WTC11 (cell line): ENCODE measurements at regions not wholly inside any gene's neighbourhood (a gene's known extent, or its start where the extent isn't known, plus 50 kb on each side); places are given as distances from the start of the nearest gene placed in this dataset.

Experiments used
- ATAC-seq: fragments of 200-7000 bp; cut with Tn5 transposase; 2 replicates; pipeline ENCODE4 v1.10.0; 2021; ENCODE audit warnings: mild to moderate bottlenecking, moderate library complexity
- CTCF ChIA-PET: fragments of 300-600 bp; sonication (Branson Sonifier 250); formaldehyde crosslinking; loops from one replicate; lab custom pipeline; 2021; ENCODE audit warnings: antibody characterized with exemption; lab: Charles Lee
- POLR2A ChIA-PET: fragments of 350-600 bp; sonication (Branson Sonifier 250); formaldehyde crosslinking; loops from one replicate; lab custom pipeline; 2021; ENCODE audit warnings: antibody characterized with exemption; lab: Charles Lee
- DNase-seq: peaks from one replicate; pipeline ENCODE4 v3.0.0; 2021; ENCODE audit warnings: low spot score
- H3K27ac Mint-ChIP-seq: 2 replicates; pipeline ENCODE4 v1.8.0; 2021; ENCODE audit warnings: mixed read lengths
- H3K27me3 Mint-ChIP-seq: 2 replicates; pipeline ENCODE4 v1.8.0; 2021; ENCODE audit warnings: low read depth, mild to moderate bottlenecking, moderate library complexity, mixed read lengths
- H3K36me3 Mint-ChIP-seq: 2 replicates; pipeline ENCODE4 v1.8.0; 2021; ENCODE audit warnings: mixed read lengths
- H3K4me1 Mint-ChIP-seq: 2 replicates; pipeline ENCODE4 v1.8.0; 2022; ENCODE audit warnings: mixed read lengths
- H3K4me3 Mint-ChIP-seq: 2 replicates; pipeline ENCODE4 v1.8.0; 2021; ENCODE audit warnings: mild to moderate bottlenecking, moderate library complexity, mixed read lengths
- H3K9me3 Mint-ChIP-seq: 2 replicates; pipeline ENCODE4 v1.8.0; 2021; ENCODE audit warnings: mixed read lengths
- CBFB ChIP-seq: sonication (generic); formaldehyde crosslinking; IDR thresholded peaks from 2 replicates; pipeline ENCODE4 v1.8.1; 2022; ENCODE audit warnings: mild to moderate bottlenecking, low read depth, missing genetic modification reagents
- ESRRA ChIP-seq: sonication (generic); formaldehyde crosslinking; IDR thresholded peaks from 2 replicates; pipeline ENCODE4 v1.8.1; 2022; ENCODE audit warnings: mild to moderate bottlenecking, missing genetic modification reagents, borderline replicate concordance
- TCF7 ChIP-seq: sonication (generic); formaldehyde crosslinking; IDR thresholded peaks from 2 replicates; pipeline ENCODE4 v1.8.0; 2022; ENCODE audit warnings: mild to moderate bottlenecking, low read depth, missing genetic modification reagents, moderate library complexity
- TEAD4 ChIP-seq: sonication (generic); formaldehyde crosslinking; IDR thresholded peaks from 2 replicates; pipeline ENCODE4 v1.8.0; 2022; ENCODE audit warnings: mild to moderate bottlenecking, missing genetic modification reagents
- ZNF232 ChIP-seq: sonication (generic); formaldehyde crosslinking; IDR thresholded peaks from 2 replicates; pipeline ENCODE4 v1.8.0; 2022; ENCODE audit warnings: mild to moderate bottlenecking, missing genetic modification reagents
- ZNF263 ChIP-seq: sonication (generic); formaldehyde crosslinking; IDR thresholded peaks from 2 replicates; pipeline ENCODE4 v1.8.1; 2022; ENCODE audit warnings: low read depth, mild to moderate bottlenecking, moderate library complexity, missing genetic modification reagents
- ZNF317 ChIP-seq: sonication (generic); formaldehyde crosslinking; IDR thresholded peaks from 2 replicates; pipeline ENCODE4 v1.8.1; 2023; ENCODE audit warnings: low read depth, mild to moderate bottlenecking, moderate library complexity, missing genetic modification reagents, borderline replicate concordance
- ZNF396 ChIP-seq: fragments of 250-450 bp; sonication (Bioruptor Pico); IDR thresholded peaks from 2 replicates; pipeline ENCODE4 v1.8.0; 2021; ENCODE audit warnings: mild to moderate bottlenecking, moderate library complexity, borderline replicate concordance
- ZNF423 ChIP-seq: fragments of 250-450 bp; sonication (Bioruptor Pico); IDR thresholded peaks from 2 replicates; pipeline ENCODE4 v2.1.2; 2022; ENCODE audit warnings: mild to moderate bottlenecking, moderate library complexity
- TF ChIP-seq, protein P1 (sequence below): sonication (generic); formaldehyde crosslinking; IDR thresholded peaks from 2 replicates; pipeline ENCODE4 v1.8.1; 2023; ENCODE audit warnings: mild to moderate bottlenecking, missing genetic modification reagents, moderate library complexity
- TF ChIP-seq, protein P2 (sequence below): fragments of 250-450 bp; sonication (Bioruptor Pico); IDR thresholded peaks from 2 replicates; pipeline ENCODE4 v1.9.0; 2021; ENCODE audit warnings: mild to moderate bottlenecking
- TF ChIP-seq, protein P3 (sequence below): sonication (generic); formaldehyde crosslinking; IDR thresholded peaks from 2 replicates; pipeline ENCODE4 v1.8.1; 2023; ENCODE audit warnings: mild to moderate bottlenecking, missing genetic modification reagents
- TF ChIP-seq, protein P4 (sequence below): sonication (generic); formaldehyde crosslinking; IDR thresholded peaks from 2 replicates; pipeline ENCODE4 v1.8.0; 2022; ENCODE audit warnings: mild to moderate bottlenecking, missing genetic modification reagents
- TF ChIP-seq, protein P5 (sequence below): sonication (generic); formaldehyde crosslinking; IDR thresholded peaks from 2 replicates; pipeline ENCODE4 v1.8.1; 2023; ENCODE audit warnings: mild to moderate bottlenecking, missing genetic modification reagents, moderate library complexity
- TF ChIP-seq, protein P6 (sequence below): fragments of 250-450 bp; sonication (Bioruptor Pico); IDR thresholded peaks from 2 replicates; pipeline ENCODE4 v1.8.0; 2021; ENCODE audit warnings: mild to moderate bottlenecking
- TF ChIP-seq, protein P7 (sequence below): sonication (generic); formaldehyde crosslinking; IDR thresholded peaks from 2 replicates; pipeline ENCODE4 v1.8.0; 2022; ENCODE audit warnings: mild to moderate bottlenecking, missing genetic modification reagents
- TF ChIP-seq, protein P8 (sequence below): fragments of 250-450 bp; sonication (Bioruptor Pico); conservative IDR thresholded peaks from 2 replicates; pipeline ENCODE4 v1.9.0; 2021; ENCODE audit warnings: mild to moderate bottlenecking
- TF ChIP-seq, protein P9 (sequence below): sonication (generic); formaldehyde crosslinking; IDR thresholded peaks from 2 replicates; pipeline ENCODE4 v1.8.0; 2023; ENCODE audit warnings: mild to moderate bottlenecking, missing genetic modification reagents

DNA sequence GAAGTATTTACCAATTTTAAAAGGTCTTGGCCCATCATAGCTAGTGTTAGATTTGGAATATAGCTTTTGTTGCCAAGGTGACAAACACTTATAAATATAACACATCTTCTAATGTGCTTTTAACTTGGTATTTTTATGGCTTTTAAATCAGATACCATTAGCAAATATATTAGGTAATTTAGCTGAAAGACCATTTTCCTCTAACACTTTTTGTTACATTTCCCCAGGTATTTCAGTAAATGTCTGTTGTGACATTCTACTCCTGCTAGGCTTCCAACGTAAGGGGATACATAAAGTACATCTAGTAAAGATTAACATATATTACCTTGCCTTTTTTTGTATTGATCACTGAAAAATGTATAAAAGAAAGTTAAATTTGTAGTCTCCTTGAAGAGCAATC is 75.0 kb upstream of the SEM1 start (continued):
- TF ChIP-seq, protein P1, sequence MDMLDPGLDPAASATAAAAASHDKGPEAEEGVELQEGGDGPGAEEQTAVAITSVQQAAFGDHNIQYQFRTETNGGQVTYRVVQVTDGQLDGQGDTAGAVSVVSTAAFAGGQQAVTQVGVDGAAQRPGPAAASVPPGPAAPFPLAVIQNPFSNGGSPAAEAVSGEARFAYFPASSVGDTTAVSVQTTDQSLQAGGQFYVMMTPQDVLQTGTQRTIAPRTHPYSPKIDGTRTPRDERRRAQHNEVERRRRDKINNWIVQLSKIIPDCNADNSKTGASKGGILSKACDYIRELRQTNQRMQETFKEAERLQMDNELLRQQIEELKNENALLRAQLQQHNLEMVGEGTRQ (CRISPR knock-in tag): no peak
- no peak for TF ChIP-seq ZNF423 (CRISPR knock-in tag)
- TF ChIP-seq, protein P2, sequence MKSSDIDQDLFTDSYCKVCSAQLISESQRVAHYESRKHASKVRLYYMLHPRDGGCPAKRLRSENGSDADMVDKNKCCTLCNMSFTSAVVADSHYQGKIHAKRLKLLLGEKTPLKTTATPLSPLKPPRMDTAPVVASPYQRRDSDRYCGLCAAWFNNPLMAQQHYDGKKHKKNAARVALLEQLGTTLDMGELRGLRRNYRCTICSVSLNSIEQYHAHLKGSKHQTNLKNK (CRISPR knock-in tag): no peak
- TF ChIP-seq ZNF396 (CRISPR knock-in tag): no peak
- no peak for TF ChIP-seq CBFB (CRISPR knock-in tag)
- TF ChIP-seq, protein P3, sequence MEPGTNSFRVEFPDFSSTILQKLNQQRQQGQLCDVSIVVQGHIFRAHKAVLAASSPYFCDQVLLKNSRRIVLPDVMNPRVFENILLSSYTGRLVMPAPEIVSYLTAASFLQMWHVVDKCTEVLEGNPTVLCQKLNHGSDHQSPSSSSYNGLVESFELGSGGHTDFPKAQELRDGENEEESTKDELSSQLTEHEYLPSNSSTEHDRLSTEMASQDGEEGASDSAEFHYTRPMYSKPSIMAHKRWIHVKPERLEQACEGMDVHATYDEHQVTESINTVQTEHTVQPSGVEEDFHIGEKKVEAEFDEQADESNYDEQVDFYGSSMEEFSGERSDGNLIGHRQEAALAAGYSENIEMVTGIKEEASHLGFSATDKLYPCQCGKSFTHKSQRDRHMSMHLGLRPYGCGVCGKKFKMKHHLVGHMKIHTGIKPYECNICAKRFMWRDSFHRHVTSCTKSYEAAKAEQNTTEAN (CRISPR knock-in tag): no peak
- TF ChIP-seq, all 79 proteins: peak for 0

DNA sequence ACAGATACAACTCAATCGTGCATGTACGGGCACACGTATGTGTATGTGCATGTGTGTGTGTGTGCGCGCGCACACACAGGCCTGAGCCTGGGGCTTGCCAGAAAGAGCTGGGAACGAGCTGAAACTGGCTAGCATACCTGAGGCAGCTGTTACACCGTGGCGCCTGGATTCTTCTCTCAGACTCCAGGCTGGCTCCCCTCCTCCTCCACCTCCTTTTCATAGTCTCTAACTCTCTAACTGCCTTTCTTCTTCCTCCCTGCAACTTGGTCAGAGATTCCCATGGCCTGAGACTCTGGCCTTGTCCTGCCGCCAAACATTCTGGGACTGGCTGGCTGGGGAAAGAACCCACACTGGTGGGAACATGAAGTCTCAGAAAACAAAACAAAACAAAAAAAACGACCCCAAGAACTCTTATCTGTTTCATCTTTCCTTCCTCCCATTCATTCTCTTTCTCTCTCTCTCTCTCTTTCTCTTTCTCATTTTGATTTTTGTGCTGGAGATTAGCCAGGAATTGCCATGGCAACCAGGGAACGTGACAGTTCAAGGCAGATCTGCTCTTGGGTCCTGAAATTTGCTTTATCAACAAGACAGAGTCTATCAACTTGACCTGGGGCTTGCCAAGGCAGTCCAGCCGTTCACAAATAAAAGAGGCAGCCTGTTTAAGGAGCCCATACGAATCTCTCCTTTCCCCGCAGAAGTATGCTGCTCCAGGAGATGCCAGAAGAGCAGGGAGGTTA is 76.8 kb upstream of the SEM1 start:
- ChIA-PET POLR2A (no interaction called here), CTCF (interaction anchor here (0.6 to 1.0 kb wide), 2 partner anchors 235 to 241 kb away, joined by 3 to 4 read pairs; no protein-coding TSS in a partner anchor)
- peak; percentile 56 for DNase-seq
- H3K4me3 Mint-ChIP-seq: peak overlapping the region; percentile 13; the same call in 1 of the 2 replicates
- H3K4me1 Mint-ChIP-seq: peaks cover 31% of the 10 kb centered on the region
- peak; percentile 89 for ATAC-seq
- H3K9me3 Mint-ChIP-seq: 0 out of 2 replicates have a peak, but pooled peaks cover 3% of the 10 kb centered on the region
- H3K27ac Mint-ChIP-seq: peak overlapping the region; percentile 69
- no peaks in the 10 kb centered on the region; the same call in 1 of the 2 replicates for H3K27me3 Mint-ChIP-seq
- no peaks in the 10 kb centered on the region for H3K36me3 Mint-ChIP-seq
- no peak for TF ChIP-seq TCF7
- TF ChIP-seq ZNF317 (CRISPR knock-in tag): no peak
- TF ChIP-seq, protein P4, sequence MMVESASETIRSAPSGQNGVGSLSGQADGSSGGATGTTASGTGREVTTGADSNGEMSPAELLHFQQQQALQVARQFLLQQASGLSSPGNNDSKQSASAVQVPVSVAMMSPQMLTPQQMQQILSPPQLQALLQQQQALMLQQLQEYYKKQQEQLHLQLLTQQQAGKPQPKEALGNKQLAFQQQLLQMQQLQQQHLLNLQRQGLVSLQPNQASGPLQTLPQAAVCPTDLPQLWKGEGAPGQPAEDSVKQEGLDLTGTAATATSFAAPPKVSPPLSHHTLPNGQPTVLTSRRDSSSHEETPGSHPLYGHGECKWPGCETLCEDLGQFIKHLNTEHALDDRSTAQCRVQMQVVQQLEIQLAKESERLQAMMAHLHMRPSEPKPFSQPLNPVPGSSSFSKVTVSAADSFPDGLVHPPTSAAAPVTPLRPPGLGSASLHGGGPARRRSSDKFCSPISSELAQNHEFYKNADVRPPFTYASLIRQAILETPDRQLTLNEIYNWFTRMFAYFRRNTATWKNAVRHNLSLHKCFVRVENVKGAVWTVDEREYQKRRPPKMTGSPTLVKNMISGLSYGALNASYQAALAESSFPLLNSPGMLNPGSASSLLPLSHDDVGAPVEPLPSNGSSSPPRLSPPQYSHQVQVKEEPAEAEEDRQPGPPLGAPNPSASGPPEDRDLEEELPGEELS (CRISPR knock-in tag): no peak
- no peak for TF ChIP-seq TEAD4
- TF ChIP-seq, protein P5, sequence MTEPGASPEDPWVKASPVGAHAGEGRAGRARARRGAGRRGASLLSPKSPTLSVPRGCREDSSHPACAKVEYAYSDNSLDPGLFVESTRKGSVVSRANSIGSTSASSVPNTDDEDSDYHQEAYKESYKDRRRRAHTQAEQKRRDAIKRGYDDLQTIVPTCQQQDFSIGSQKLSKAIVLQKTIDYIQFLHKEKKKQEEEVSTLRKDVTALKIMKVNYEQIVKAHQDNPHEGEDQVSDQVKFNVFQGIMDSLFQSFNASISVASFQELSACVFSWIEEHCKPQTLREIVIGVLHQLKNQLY (CRISPR knock-in tag): no peak
- TF ChIP-seq ZNF263 (CRISPR knock-in tag): no peak
- TF ChIP-seq, protein P6, sequence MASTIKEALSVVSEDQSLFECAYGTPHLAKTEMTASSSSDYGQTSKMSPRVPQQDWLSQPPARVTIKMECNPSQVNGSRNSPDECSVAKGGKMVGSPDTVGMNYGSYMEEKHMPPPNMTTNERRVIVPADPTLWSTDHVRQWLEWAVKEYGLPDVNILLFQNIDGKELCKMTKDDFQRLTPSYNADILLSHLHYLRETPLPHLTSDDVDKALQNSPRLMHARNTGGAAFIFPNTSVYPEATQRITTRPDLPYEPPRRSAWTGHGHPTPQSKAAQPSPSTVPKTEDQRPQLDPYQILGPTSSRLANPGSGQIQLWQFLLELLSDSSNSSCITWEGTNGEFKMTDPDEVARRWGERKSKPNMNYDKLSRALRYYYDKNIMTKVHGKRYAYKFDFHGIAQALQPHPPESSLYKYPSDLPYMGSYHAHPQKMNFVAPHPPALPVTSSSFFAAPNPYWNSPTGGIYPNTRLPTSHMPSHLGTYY (CRISPR knock-in tag): no peak
- TF ChIP-seq, protein P7, sequence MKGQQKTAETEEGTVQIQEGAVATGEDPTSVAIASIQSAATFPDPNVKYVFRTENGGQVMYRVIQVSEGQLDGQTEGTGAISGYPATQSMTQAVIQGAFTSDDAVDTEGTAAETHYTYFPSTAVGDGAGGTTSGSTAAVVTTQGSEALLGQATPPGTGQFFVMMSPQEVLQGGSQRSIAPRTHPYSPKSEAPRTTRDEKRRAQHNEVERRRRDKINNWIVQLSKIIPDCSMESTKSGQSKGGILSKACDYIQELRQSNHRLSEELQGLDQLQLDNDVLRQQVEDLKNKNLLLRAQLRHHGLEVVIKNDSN: no peak
- no peak for TF ChIP-seq ESRRA (CRISPR knock-in tag)
- TF ChIP-seq ZNF232 (CRISPR knock-in tag): no peak
- TF ChIP-seq, protein P8, sequence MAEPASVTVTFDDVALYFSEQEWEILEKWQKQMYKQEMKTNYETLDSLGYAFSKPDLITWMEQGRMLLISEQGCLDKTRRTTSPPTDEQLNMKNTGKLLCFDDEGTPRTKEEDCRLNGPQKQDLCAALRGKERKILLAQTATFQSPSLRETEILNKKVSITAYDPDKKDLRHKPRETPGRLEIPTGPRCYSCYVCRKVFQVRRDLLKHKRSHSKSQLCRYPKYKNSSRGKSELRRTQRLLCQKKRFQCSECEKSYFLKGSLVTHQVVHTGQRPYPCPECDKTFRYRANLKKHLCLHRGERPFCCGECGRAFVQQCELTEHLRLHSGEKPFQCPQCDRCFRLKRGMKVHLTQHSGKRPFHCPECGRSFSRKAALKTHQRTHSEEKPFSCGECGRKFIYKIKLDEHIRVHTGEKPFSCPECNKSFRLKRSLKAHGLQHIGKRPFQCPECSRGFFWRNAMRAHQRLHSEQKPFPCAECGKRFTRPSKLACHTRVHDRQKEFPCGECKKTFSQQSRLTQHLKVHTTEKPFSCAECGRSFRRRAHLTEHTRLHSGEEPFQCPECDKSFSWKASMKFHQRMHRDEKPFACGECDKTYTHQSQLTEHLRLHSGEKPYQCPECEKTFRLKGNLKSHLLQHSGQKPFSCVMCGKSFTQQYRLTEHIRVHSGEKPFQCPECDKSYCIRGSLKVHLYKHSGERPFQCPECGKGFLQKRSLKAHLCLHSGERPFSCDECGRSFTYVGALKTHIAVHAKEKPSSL (CRISPR knock-in tag): no peak
- TF ChIP-seq, protein P9, sequence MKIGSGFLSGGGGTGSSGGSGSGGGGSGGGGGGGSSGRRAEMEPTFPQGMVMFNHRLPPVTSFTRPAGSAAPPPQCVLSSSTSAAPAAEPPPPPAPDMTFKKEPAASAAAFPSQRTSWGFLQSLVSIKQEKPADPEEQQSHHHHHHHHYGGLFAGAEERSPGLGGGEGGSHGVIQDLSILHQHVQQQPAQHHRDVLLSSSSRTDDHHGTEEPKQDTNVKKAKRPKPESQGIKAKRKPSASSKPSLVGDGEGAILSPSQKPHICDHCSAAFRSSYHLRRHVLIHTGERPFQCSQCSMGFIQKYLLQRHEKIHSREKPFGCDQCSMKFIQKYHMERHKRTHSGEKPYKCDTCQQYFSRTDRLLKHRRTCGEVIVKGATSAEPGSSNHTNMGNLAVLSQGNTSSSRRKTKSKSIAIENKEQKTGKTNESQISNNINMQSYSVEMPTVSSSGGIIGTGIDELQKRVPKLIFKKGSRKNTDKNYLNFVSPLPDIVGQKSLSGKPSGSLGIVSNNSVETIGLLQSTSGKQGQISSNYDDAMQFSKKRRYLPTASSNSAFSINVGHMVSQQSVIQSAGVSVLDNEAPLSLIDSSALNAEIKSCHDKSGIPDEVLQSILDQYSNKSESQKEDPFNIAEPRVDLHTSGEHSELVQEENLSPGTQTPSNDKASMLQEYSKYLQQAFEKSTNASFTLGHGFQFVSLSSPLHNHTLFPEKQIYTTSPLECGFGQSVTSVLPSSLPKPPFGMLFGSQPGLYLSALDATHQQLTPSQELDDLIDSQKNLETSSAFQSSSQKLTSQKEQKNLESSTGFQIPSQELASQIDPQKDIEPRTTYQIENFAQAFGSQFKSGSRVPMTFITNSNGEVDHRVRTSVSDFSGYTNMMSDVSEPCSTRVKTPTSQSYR (CRISPR knock-in tag): no peak
